Effector memory CD8-positive, alpha-beta T cell (primary cell): ENCODE measurements at regions not wholly inside any gene's neighbourhood (a gene's known extent, or its start where the extent isn't known, plus 50 kb on each side); places are given as distances from the start of the nearest gene placed in this dataset.
"Not testable (repeated sequence)": the region's sequence is repeated elsewhere in the genome, so short reads cannot be mapped to it uniquely, and the experiment has no call there.

ENCODE experiments used
- ATAC-seq: fragments of 150-1000 bp; cut with Tn5 transposase; replicated peaks from 2 replicates; pipeline ENCODE4 v1.10.0; 2021; ENCODE audit warnings: mild to moderate bottlenecking, moderate library complexity
- DNase-seq, 3 experiments: peaks; one replicate each; pipeline ENCODE4 v3.0.0; 2021
- H3K27ac Mint-ChIP-seq, 2 donors: one replicate each; pipeline ENCODE4 v1.8.0; 2022; ENCODE audit warnings: mild to moderate bottlenecking in 2 of 2, mixed read lengths in 2 of 2, moderate library complexity in 2 of 2
- H3K27me3 Mint-ChIP-seq, 2 donors: one replicate each; pipeline ENCODE4 v1.8.0; 2022; ENCODE audit warnings: mixed read lengths in 2 of 2
- H3K36me3 Mint-ChIP-seq: one replicate; pipeline ENCODE4 v1.8.0; 2022; ENCODE audit warnings: mild to moderate bottlenecking, moderate library complexity, mixed read lengths; ENCODE audit not compliant: insufficient read depth
- H3K4me1 Mint-ChIP-seq, 2 donors: one replicate each; pipeline ENCODE4 v1.8.0; 2022; ENCODE audit warnings: low read depth in 2 of 2, mixed read lengths in 2 of 2
- H3K4me3 Mint-ChIP-seq, 2 donors: one replicate each; pipeline ENCODE4 v1.8.0; 2022; ENCODE audit warnings: mild to moderate bottlenecking in 2 of 2, mixed read lengths in 2 of 2, moderate library complexity in 2 of 2
- H3K9me3 Mint-ChIP-seq, 2 donors: one replicate each; pipeline ENCODE4 v1.8.0; 2022; ENCODE audit warnings: mixed read lengths in 2 of 2

DNA sequence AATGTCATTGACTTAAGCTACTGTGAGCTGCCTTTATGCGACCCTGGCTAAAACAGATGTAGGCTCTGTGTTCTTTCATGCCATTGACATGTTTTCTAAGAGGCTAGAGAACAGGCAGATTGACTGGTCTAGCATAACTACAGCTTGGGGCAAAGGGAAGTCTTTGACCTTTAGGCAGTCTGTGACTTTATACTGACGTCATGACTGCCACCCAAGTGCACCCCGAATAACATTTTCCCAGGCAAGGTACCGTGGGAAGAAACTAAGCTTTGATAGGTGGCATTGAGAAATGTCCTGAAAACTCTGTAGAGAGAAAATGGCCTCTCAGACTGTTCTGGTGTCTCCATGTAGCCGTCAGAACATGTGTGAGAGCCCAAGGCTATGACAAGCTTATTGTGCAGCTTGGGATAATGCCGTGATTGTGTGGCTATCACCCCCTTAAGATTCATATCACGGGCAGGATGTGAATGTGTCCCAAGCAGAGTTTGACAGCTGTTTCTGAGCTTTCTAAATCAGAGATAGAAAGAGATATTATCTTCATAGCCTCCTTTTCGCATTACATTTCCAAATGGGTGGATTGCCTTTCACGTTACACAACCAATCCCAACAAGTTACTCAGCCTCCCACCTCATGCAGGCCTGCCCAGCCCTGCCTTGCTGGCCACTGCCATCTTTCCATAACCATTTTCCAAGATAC lies 672.2 kb upstream of the ACVR2A start:
- DNase-seq, result no peak
- Mint-ChIP-seq H3K27ac (no peak overlapping the region), H3K4me3 (no peak overlapping the region), H3K4me1 (no peaks in the 10 kb centered on the region), H3K9me3 (no peaks in the 10 kb centered on the region), H3K36me3 (no peaks in the 10 kb centered on the region), H3K27me3 (no peaks in the 10 kb centered on the region)
- no peak for ATAC-seq

DNA sequence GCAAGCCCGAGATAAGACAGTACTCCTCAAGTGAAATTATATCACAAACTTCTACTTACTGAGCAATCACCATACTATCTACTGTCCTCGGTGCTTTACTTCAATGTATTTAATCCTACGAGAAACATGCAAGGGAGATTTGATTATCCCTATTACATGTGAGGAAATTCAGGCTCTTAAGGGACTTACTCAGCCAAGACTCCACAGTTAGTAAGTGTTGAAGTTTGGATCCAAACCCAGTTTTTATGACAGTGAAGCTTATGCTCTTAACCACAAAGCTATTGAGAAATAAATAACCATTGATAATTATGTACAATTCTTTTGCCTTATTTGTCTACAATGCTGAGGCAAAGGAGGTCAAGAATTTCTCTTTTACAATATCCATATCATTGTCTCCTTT lies 672.9 kb upstream of the ACVR2A start:
- Mint-ChIP-seq H3K27ac (no peak overlapping the region), H3K4me1 (no peaks in the 10 kb centered on the region), H3K27me3 (no peaks in the 10 kb centered on the region), H3K36me3 (no peaks in the 10 kb centered on the region), H3K9me3 (no peaks in the 10 kb centered on the region), H3K4me3 (no peak overlapping the region)
- DNase-seq (no peak), ATAC-seq (no peak)

DNA sequence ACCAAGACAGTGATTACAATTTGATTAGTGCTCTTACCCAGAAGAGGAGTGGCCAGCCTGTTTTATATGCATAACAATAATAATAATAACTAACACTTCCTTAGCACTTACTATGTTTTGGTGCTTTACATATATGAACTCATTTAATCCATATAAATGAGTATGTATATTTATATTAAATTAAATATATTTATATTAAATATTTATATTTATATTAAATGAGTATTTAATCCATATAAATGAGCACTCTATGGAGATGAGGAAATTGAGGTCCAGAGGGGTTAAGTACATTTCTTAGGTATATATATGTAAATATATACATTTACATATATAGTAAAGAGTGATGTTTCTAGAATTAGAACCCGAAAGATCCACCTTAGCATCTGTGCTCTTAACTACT lies 673.9 kb upstream of the ACVR2A start:
- Mint-ChIP-seq H3K27me3 (no peaks in the 10 kb centered on the region), H3K27ac (no peak overlapping the region), H3K4me3 (no peak overlapping the region), H3K4me1 (no peaks in the 10 kb centered on the region), H3K9me3 (no peaks in the 10 kb centered on the region), H3K36me3 (no peaks in the 10 kb centered on the region)
- DNase-seq (no peak), ATAC-seq (no peak)

DNA sequence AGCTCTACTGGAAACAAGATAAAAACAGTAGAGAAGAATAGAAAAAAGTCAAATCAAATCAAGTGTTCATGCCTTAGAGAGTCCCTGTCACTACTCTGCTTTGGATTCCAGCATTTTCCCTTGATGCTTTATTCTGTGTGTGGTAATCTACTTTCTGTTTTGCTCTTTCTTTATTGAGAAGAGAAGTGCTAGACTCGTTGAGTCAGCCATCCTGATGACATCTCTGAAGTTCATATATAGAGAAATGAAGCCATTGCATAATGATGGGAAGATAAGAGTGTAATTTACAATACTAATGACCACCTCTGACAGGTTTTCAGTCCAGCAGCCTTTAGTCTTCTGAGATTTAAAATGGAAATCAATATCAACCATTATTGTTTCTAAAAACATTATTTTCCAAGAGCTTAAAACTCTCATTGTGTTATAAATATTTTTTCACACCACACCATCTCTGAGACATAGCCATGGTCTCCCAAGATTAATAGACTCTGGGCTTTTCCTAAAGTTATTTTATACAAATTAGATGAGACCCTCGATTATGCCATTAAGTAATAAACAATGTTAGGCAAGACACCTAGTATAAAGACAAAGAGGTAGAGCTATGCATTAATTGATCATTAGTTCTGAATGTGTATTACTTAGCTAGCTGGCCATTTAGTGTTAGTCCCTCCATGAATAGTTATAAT lies 679.0 kb upstream of the ACVR2A start:
- Mint-ChIP-seq H3K36me3 (no peaks in the 10 kb centered on the region), H3K27me3 (no peaks in the 10 kb centered on the region), H3K4me1 (no peaks in the 10 kb centered on the region), H3K9me3 (no peaks in the 10 kb centered on the region), H3K4me3 (no peak overlapping the region), H3K27ac (no peak overlapping the region)
- DNase-seq (no peak), ATAC-seq (no peak)

DNA sequence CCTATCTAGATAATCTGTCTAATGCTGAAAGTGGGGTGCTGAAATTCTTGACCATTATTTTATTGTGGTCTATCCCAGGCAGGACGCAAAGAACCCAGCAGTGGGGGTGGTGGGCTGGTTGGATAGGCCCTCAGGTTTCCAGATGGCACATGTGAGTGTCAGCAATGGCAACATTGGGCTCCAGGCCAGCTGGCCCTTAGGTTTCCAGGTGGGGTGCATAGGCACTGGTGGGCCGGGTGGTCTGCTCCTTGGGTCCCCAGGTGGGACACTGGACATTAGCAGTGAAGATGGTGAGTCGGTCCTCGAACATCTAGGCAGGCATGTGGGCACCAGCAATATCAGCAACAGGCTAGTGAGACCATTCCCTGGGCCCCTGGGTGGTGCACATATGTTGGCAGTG lies 680.3 kb upstream of the ACVR2A start:
- ATAC-seq (no peak), DNase-seq (no peak)
- Mint-ChIP-seq H3K27ac (no peak overlapping the region), H3K9me3 (no peaks in the 10 kb centered on the region), H3K4me3 (no peak overlapping the region), H3K4me1 (no peaks in the 10 kb centered on the region), H3K36me3 (no peaks in the 10 kb centered on the region), H3K27me3 (no peaks in the 10 kb centered on the region)

DNA sequence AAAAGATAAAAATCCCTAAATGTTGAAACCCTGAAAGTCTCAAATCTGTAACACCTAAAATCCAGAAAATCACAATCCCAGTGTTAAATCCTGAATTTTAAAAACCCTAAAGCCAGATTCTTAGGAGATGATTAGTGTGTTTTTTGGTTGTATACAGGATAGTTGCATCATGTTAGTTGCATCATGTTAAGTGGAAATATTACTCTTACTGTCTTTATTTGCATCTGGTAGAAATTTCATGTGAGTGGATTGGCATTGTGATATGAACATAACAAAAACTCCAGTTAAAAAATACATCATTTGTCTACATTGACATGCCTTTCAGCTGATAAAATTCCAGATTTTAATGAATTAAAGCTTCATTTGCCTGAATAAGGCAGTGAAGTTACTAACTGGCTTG lies 683.1 kb upstream of the ACVR2A start:
- DNase-seq, result no peak
- Mint-ChIP-seq H3K36me3 (no peaks in the 10 kb centered on the region), H3K4me3 (no peak overlapping the region), H3K27me3 (no peaks in the 10 kb centered on the region), H3K4me1 (peaks cover 0 to 2% of the 10 kb centered on the region in 2 donors), H3K27ac (no peak overlapping the region), H3K9me3 (no peaks in the 10 kb centered on the region)
- no peak for ATAC-seq

DNA sequence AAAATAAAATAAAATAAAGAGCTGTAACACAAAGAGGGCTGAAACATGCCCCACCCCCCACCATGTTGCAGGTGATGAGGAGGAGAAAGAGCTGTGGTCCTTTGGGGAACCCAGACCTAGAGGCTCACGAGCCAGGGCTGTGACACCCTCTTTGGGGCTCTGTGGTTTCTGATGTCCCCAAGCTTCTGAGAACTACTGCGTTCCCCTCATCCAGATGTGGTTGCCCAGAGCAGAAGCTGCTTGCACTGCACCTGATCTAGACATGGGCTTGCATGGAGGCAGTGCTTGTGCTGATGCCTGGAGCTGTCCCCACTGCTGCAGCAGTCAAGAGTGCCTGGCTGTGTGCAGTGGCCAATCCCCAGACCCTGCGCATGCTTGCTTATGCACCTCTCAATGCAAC lies 687.9 kb upstream of the ACVR2A start:
- Mint-ChIP-seq H3K9me3 (no peaks in the 10 kb centered on the region), H3K4me3 (no peak overlapping the region)

DNA sequence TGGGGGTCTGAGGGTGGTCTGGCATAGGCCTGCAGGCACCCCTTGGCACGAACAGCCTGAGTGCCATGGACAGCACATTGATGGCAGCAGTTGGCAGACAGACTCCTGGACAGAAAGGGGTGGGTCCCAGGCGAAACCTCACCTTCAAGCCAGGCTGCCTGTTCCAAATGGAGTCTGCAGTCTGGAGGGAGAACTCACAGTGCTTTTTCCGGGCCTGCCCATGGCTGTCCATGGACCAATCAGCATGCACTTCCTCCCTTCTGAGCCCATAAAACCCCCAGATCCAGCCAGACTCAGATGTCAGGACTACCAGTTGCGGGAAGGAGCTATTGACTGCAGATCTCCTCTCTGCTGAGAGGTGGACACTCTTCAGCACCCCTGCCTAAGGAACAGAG lies 694.6 kb upstream of the ACVR2A start:
- Mint-ChIP-seq H3K27ac (no peak overlapping the region), H3K27me3 (no peaks in the 10 kb centered on the region), H3K4me1 (peaks cover 0 to 3% of the 10 kb centered on the region in 2 donors), H3K36me3 (no peaks in the 10 kb centered on the region), H3K4me3 (no peak overlapping the region), H3K9me3 (no peaks in the 10 kb centered on the region)
- no peak for DNase-seq
- no peak for ATAC-seq

More for the DNA sequence above, 687.9 kb upstream of the ACVR2A start:
- no peaks in the 10 kb centered on the region for H3K27me3 Mint-ChIP-seq
- DNase-seq, result no peak
- peaks cover 0 to 2% of the 10 kb centered on the region in 2 donors for H3K4me1 Mint-ChIP-seq
- no peaks in the 10 kb centered on the region for H3K36me3 Mint-ChIP-seq
- ATAC-seq, result no peak
- no peak overlapping the region for H3K27ac Mint-ChIP-seq

DNA sequence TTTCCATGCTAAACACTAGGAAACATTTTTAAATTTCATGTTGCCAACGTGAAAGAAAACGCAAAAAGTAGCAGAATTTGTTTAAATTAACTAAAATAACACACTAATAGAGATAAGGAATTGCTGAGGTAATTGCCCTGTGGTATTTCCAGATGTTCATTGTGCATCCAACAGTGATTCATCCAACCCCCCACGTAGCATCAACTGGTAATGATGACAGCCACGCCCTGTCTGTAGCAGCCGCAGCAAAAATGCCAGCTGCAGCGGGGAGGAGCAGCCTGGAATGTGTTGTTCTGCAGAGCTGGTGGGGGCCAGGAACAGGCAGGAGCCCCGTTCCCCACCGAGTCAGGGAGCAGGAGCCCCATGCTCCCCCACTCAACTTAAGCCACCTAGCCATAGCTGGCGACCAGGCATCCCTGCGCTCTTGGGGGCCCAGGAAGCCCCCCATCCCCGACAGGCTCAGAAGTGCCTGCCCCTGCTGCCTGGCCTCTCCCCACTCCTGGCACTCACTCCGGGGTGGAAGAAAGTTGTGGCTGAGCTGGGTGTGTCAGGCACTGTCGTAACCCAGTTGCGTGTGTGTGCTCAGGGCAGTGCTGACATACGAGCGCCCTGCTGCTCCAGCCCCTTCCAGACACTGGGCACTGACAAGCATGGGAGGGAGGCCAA lies 695.1 kb upstream of the ACVR2A start:
- Mint-ChIP-seq H3K27ac (no peak overlapping the region), H3K9me3 (no peaks in the 10 kb centered on the region), H3K36me3 (no peaks in the 10 kb centered on the region), H3K27me3 (no peaks in the 10 kb centered on the region), H3K4me3 (no peak overlapping the region), H3K4me1 (peaks cover 0 to 3% of the 10 kb centered on the region in 2 donors)
- DNase-seq (no peak), ATAC-seq (no peak)

DNA sequence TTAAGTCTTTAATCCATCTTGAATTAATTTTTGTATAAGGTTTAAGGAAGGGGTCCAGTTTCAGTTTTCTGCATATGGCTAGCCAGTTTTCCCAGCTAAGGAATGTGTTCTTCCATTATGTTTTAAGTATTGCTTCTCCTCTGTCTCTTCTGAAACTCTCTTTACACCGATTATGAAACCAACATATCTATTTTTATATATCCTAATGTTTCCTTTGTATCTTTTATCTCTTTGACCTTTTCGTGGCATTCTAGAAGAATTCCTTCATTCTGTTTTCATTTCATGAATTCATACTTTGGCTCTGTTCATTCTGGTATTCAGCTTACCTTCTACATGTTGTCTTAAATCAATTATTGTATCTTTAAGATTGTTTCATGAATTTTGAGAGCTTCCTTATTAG lies 697.0 kb upstream of the ACVR2A start:
- peaks cover 0 to 3% of the 10 kb centered on the region in 2 donors for H3K4me1 Mint-ChIP-seq

DNA sequence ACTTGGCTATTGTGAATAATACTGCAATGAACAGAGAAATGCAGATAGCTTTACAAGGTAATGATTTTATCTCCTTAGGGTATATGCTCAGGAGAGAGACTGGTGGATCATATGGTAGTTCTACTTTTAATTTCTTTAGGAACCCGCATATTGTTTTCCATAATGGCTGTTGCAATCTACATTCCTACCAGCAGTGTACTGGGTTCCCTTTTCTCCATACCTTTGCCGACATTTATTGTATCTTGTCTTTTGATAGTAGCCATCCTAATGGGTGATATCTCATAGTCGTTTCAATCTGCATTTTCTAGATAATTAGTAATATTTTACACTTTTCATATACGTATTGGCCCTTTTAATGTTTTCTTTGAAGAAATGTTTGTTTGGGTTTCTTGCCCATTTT lies 702.9 kb upstream of the ACVR2A start:
- DNase-seq (no peak), ATAC-seq (no peak)
- H3K27me3 Mint-ChIP-seq, result no peaks in the 10 kb centered on the region
- no peaks in the 10 kb centered on the region for H3K9me3 Mint-ChIP-seq
- no peak overlapping the region for H3K27ac Mint-ChIP-seq
- no peak overlapping the region for H3K4me3 Mint-ChIP-seq
- no peaks in the 10 kb centered on the region for H3K4me1 Mint-ChIP-seq
- H3K36me3 Mint-ChIP-seq, result no peaks in the 10 kb centered on the region

More for the DNA sequence above, 697.0 kb upstream of the ACVR2A start:
- Mint-ChIP-seq H3K27me3 (no peaks in the 10 kb centered on the region), H3K9me3 (no peaks in the 10 kb centered on the region), H3K4me3 (no peak overlapping the region), H3K36me3 (no peaks in the 10 kb centered on the region), H3K27ac (no peak overlapping the region)
- ATAC-seq, result no peak
- DNase-seq, result no peak

DNA sequence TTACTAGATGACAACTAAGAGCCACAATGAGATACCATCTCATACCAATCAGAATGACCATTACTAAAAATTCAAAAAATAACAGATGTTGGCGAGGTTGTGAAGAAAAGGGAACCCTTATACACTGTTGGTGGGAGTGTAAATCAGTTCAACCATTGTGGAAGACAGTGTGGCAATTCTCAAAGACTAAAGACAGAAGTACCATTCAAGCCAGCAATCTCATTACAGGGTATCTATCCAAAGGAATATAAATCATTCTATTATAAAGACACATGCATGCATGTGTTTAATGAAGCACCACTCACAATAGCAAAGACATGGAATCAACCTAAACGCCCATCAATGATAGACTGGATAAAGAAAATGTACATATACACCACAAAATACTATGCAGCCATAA lies 705.1 kb upstream of the ACVR2A start:
- H3K4me1 Mint-ChIP-seq, DNase-seq, H3K36me3 Mint-ChIP-seq, H3K9me3 Mint-ChIP-seq, H3K27me3 Mint-ChIP-seq, H3K27ac Mint-ChIP-seq, H3K4me3 Mint-ChIP-seq, ATAC-seq: not testable (repeated sequence)

DNA sequence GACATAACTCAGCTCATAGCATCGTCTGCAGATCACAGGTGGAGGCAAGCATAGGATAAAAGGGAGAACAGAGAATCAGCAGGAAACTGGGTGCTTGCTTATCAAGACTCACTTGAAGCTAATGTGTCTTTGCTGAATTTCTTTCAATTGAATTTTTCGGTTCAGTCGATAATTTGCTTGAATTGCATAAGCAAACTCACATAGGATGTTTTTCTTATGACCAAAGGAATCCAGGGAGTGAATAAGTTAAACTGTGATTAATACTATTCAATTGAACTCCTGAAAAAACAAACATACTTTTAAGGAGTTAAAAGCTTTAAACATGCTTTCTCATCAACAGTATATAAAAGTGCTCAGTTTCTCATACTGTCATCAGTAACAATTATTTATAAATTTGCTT lies 707.1 kb upstream of the ACVR2A start:
- DNase-seq, result no peak
- Mint-ChIP-seq H3K4me1 (no peaks in the 10 kb centered on the region), H3K9me3 (no peaks in the 10 kb centered on the region), H3K4me3 (no peak overlapping the region), H3K36me3 (no peaks in the 10 kb centered on the region), H3K27me3 (no peaks in the 10 kb centered on the region), H3K27ac (no peak overlapping the region)
- no peak for ATAC-seq

DNA sequence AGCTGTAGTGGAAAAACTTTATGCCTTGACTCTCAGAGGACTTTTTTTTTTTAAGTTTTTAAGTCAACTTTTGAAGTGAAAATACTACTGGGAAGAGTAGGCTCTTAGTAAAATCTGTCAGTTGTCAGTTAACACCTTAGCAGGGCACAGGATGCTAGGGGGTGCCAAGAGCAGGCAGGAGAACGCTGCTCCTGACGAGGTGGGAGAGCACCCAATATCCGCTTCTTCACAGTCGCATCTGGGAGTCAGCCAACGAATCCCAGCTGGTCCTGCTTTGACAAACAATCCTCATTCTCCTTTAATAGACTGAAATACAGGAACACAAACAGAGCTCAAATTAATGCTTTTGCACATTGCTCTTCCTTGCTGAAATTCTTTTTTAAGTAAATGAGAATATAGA lies 709.5 kb upstream of the ACVR2A start:
- H3K27ac Mint-ChIP-seq, result no peak overlapping the region
- no peaks in the 10 kb centered on the region for H3K4me1 Mint-ChIP-seq
- ATAC-seq (no peak), DNase-seq (no peak)
- no peak overlapping the region for H3K4me3 Mint-ChIP-seq
- H3K36me3 Mint-ChIP-seq, result no peaks in the 10 kb centered on the region
- no peaks in the 10 kb centered on the region for H3K9me3 Mint-ChIP-seq
- no peaks in the 10 kb centered on the region for H3K27me3 Mint-ChIP-seq
